ENCODE measurements at regions not wholly inside any gene's neighbourhood (a gene's known extent, or its start where the extent isn't known, plus 50 kb on each side); places are given as distances from the start of the nearest gene placed in this dataset.

- TF ChIP-seq CTCF (IDR thresholded peaks at IDR 0.05): no peak
- TF ChIP-seq POLR2A (IDR thresholded peaks at IDR 0.05): no peak
Observed at GRCh38 chr7:84746353-84746752, 440.5 kb downstream of the SEMA3D start.

All from thyroid gland (tissue), 4 donors.